Right atrium auricular region (tissue), 2 donors: ENCODE measurements at regions not wholly inside any gene's neighbourhood (a gene's known extent, or its start where the extent isn't known, plus 50 kb on each side); places are given as distances from the start of the nearest gene placed in this dataset.

ENCODE experiments used
- DNase-seq: peaks from one replicate; pipeline ENCODE4 v3.0.0-alpha.2; 2019; ENCODE audit warnings: low spot score
- H3K27ac ChIP-seq, 2 donors: fragments of 200-600 bp; sonication (generic); 1 replicate in 1 of 2; 2 replicates in 1 of 2; pipeline ENCODE4 v1.5.1; 2016 to 2019
- H3K27me3 ChIP-seq, 2 donors: fragments of 200-600 bp; sonication (generic); one replicate each; pipeline versions ENCODE4 v1.5.1 to v1.6.0; 2017 to 2019
- H3K36me3 ChIP-seq: fragments of 200-600 bp; sonication (generic); one replicate; pipeline ENCODE4 v1.5.1; 2016
- H3K4me1 ChIP-seq, 2 donors: fragments of 200-600 bp; sonication (generic); one replicate each; pipeline versions ENCODE4 v1.5.1 to v1.6.0; 2017 to 2019
- H3K4me3 ChIP-seq, 2 donors: fragments of 200-600 bp; sonication (generic); 1 replicate in 1 of 2; 2 replicates in 1 of 2; pipeline ENCODE4 v1.5.1; 2017 to 2019; ENCODE audit warnings: mild to moderate bottlenecking in 1 of 2, moderate library complexity in 1 of 2
- H3K9me3 ChIP-seq, 2 donors: fragments of 200-600 bp; sonication (generic); one replicate each; pipeline ENCODE4 v1.5.1; 2019
- TF ChIP-seq, protein P1 (sequence below), 2 donors: fragments of 200-600 bp; sonication (generic); IDR thresholded peaks; one replicate each; pipeline ENCODE4 v1.5.1; 2019; ENCODE audit warnings: antibody characterized with exemption in 2 of 2

DNA sequence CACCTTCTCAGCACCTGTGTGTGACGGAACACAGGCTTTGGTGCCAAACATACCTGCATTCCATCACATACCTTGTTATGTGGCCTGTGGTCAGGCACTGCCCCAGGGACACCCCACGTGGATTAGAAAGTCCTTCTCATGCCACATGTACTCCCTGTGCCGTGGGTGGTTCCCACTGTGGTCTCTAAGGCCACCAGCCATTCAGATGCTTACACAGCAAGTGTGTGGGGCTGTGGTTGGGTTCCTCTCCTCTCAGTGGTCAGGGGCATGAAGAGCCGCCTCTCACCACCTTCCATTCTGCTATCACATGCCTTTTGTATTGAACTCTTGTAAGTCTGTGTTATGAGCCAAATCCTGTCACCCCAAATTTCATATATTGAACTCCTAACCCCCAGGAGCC, 85.1 kb upstream of the IGFBP3 start:
- TF ChIP-seq, protein P1, sequence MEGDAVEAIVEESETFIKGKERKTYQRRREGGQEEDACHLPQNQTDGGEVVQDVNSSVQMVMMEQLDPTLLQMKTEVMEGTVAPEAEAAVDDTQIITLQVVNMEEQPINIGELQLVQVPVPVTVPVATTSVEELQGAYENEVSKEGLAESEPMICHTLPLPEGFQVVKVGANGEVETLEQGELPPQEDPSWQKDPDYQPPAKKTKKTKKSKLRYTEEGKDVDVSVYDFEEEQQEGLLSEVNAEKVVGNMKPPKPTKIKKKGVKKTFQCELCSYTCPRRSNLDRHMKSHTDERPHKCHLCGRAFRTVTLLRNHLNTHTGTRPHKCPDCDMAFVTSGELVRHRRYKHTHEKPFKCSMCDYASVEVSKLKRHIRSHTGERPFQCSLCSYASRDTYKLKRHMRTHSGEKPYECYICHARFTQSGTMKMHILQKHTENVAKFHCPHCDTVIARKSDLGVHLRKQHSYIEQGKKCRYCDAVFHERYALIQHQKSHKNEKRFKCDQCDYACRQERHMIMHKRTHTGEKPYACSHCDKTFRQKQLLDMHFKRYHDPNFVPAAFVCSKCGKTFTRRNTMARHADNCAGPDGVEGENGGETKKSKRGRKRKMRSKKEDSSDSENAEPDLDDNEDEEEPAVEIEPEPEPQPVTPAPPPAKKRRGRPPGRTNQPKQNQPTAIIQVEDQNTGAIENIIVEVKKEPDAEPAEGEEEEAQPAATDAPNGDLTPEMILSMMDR (IDR thresholded peaks at IDR 0.05), result no peak
- Histone ChIP-seq H3K4me3 (no peak overlapping the region), H3K27me3 (no peaks in the 10 kb centered on the region), H3K27ac (no peak overlapping the region), H3K4me1 (peaks cover 0 to 14% of the 10 kb centered on the region in 2 donors), H3K36me3 (no peaks in the 10 kb centered on the region), H3K9me3 (peaks cover 0 to 7% of the 10 kb centered on the region in 2 donors)
- DNase-seq, result no peak

DNA sequence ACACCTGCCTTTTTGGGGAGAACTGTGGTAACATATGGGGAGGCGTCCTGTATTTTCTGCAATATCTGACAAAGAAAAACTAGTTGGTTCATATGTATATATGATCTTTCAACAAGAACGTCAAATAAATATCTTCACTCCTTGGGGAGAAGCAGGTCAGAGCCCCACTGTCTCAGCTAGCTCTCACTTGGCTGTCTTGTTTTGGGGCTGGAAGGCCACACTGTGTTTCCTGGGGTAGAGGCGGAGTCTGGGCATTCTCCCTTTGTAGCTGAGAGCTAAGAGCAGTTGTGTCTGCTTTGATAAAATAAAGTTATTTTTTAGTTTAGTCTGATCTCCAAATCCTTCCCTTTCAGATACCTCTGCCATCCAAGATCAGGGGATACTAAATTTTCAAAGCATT, 83.9 kb upstream of the IGFBP3 start:
- TF ChIP-seq, protein P1 (IDR thresholded peaks at IDR 0.05), result no peak
- Histone ChIP-seq H3K9me3 (peaks cover 0 to 7% of the 10 kb centered on the region in 2 donors), H3K4me1 (peaks cover 0 to 14% of the 10 kb centered on the region in 2 donors), H3K27ac (no peak overlapping the region), H3K36me3 (no peaks in the 10 kb centered on the region), H3K27me3 (no peaks in the 10 kb centered on the region), H3K4me3 (no peak overlapping the region)
- DNase-seq, result no peak

DNA sequence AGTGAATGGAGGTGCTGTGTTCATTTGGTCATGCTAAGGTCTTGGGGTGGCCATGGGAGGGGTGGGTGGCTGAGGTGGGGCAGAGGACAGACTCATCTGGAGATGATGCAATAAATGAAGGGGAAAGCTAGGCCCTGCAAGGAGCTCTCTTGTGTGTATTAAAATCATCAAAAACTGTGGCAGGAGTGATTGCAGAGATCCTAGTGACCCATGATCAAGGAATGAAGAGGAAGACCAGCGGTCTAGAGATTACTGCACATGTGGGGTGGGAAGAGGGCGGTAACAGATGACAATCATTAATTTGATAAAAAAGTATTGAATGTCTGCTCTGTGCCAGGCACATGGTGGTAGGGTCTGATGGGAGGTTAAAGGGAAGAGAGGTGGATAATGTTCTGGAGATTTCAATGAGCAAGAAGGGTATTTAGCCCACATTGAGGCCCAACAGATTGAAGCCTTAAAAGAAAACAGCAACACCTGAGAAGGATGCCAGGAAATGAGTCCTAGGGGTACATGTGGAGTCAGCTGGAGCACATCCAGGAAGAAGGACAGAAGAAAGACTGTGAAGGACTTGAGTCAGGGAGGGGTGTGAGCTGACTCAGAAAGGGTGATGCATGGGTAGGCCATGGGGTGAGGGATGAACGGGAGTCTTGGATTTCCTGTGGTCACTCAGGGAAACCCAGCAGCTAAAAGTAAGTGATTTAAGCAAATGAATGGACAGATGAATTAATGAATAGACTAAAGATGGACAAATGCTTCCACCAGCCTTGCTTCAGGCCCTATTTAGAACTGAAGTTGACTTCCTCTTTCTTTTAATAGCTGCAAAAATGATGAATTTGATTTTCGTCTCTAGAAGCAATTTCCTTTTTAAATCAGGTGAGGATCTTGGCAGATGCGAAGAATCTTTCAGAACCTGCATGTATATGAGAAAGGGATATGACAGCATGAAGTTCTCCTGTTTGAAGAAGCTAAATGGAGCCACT, 83.1 kb upstream of the IGFBP3 start:
- Histone ChIP-seq H3K9me3 (peaks cover 0 to 7% of the 10 kb centered on the region in 2 donors), H3K4me1 (peaks cover 0 to 14% of the 10 kb centered on the region in 2 donors), H3K4me3 (no peak overlapping the region), H3K36me3 (no peaks in the 10 kb centered on the region), H3K27ac (no peak overlapping the region), H3K27me3 (no peaks in the 10 kb centered on the region)
- DNase-seq, result no peak
- TF ChIP-seq, protein P1 (IDR thresholded peaks at IDR 0.05), result no peak

DNA sequence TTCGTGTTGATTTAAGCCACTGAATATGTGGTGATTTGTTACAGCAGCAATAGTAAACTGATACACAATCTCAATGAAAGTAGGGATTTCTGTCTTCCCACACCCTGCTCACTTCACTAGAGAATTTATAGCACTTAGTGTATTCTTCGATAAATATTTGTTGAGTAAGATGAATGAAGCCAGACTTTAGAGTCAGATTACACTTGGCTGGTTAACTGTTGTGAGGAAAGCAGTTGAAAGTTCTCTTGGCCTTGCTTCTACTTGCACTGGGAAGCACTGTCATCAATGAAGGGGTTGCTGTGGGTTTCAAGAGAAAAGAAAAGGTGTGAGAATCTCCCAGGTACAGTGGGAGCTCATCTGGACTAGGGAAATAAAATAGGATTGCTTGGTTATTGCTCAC, 82.1 kb upstream of the IGFBP3 start:
- Histone ChIP-seq H3K4me3 (no peak overlapping the region), H3K27ac (no peak overlapping the region), H3K9me3 (peaks cover 0 to 7% of the 10 kb centered on the region in 2 donors), H3K4me1 (peaks cover 0 to 9% of the 10 kb centered on the region in 2 donors), H3K27me3 (no peaks in the 10 kb centered on the region), H3K36me3 (no peaks in the 10 kb centered on the region)
- TF ChIP-seq, protein P1 (IDR thresholded peaks at IDR 0.05), result no peak
- no peak for DNase-seq

DNA sequence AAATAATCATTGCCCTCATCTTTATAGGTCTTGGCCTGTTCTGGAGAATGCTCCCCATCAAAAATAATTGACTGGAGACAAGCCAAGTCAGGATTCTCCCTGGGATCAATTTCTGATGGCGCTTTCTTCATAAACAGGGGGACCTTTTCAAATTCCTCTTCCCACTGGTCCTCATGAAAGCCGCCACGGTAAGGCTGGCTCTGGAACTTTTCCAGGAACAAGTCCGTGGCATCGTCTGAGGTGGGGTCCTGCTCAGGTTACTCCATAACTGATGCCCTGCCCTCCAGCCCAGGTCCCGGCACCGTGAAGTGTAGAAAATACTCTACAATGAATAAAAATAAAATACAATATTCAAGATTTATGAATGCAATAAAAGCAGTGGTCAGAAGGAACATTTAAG, 79.4 kb upstream of the IGFBP3 start:
- no peak for DNase-seq
- H3K9me3 ChIP-seq, result peaks cover 0 to 26% of the 10 kb centered on the region in 2 donors
- TF ChIP-seq, protein P1 (IDR thresholded peaks at IDR 0.05), result no peak
- no peaks in the 10 kb centered on the region for H3K36me3 ChIP-seq
- no peaks in the 10 kb centered on the region for H3K27me3 ChIP-seq
- H3K4me1 ChIP-seq, result no peaks in the 10 kb centered on the region
- no peak overlapping the region for H3K4me3 ChIP-seq
- H3K27ac ChIP-seq, result no peak overlapping the region
